GM19025 (cell line): ENCODE measurements at regions not wholly inside any gene's neighbourhood (a gene's known extent, or its start where the extent isn't known, plus 50 kb on each side); places are given as distances from the start of the nearest gene placed in this dataset.

Experiments used
- ATAC-seq: cut with Tn5 transposase; IDR thresholded peaks from one replicate; pipeline ENCODE4 v1.9.1; 2021; ENCODE audit warnings: mild to moderate bottlenecking, low read depth, moderate library complexity; ENCODE audit not compliant: unreplicated experiment

DNA sequence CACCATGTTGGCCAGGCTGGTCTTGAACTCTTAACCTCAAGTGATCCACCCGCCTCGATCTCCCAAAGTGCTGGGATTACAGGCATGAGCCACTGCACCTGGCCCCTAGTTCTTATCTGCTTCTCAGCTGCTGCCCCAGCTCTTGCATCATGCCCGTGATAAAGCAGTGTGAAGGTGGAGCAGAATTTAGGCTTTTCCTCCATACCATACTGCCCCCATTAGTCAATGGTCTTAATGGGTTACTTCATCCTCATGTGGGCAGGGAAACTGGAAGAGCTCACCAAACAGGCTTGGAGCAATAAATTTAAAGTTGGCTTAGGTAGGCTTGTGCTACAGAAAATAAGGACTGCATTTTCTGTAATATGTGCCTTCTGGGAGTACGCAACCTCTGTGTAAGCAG lies 636.9 kb upstream of the BOD1L1 start:
- no peak for ATAC-seq

DNA sequence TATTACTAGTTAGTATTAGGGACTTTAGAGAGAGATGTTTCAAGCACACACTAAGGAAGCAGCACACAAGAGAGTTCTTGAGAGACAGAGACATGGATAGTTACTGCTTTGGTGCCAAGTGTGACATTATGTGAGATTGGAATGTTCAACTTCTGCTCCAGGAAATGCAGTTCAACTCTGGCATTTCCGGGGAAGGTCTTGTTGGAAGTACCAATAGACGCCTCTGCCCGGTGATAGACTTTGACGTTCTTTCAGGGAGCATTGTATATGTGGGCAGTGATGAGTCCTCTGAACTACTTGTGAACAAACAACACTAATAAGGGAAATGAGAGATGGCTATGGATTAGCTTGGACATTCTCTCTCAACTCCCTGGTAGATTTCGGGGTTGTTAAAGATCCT lies 638.1 kb upstream of the BOD1L1 start:
- no peak for ATAC-seq

DNA sequence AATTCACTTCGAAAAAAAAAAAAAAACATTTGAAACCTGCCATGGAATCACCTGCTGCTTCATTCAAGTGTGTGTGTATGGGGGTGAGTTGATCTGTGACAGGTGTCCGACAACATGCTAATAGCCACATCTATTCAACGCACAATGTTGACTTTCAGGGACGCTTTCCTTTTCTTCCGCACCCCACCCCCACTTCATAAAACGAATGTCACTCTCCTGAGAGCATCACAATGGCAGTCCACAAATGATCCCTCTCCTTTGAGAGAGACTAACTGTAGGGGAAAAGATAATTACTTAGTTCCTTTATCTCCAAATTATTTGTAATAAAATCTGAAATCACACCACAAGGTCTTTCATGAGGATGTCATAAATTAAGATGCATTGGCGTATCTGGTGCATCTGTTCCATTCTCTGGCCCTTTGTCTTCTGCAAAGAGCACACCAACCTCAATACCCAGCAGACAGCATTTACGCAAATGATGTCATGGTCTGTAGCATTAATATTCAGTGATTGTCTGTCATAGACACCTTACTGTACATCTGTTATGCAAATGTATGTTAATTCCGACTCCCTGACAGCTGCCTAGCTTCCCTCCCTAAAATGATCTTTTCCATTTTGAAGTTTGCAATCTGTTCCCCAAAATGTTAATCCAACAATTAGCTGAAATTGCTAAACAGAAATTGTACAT lies 640.0 kb upstream of the BOD1L1 start:
- no peak for ATAC-seq

DNA sequence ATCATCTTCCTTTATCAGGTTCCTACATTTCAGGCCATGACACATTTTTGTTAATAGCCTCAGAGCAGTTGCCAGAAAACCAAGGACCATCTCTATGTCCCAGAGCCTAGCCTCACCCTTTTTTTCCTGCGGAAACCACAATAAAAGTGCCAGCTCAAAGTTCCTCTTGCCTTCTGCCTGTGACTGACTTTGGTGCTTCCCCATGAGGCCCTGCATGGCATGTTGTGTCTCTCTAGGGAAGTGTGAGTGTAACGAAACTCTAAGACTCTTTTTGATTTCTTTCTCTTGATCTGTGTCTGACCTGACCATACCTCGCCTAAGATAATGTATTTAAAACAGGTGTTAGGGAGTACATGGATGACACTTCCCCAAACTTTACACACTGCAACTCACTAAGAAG lies 642.3 kb upstream of the BOD1L1 start:
- no peak for ATAC-seq

DNA sequence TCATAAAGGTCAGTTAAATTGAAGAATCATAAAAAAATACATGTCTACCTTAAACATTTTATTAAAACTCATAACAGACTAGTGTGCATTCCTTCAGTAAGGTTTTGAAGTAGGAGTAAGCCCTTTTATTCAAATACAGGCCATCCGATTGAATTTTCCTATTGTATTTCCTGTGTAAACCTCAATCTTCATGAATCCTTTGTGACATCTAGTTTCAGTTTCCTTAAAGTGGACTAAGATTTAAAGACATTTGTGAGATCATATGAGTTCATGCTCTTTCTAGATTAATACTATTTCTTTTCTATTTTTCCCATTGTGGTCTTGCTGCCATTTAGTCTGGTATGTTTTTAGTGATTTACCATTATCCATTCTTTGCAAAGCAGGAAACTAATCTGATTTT lies 644.7 kb upstream of the BOD1L1 start:
- no peak for ATAC-seq

DNA sequence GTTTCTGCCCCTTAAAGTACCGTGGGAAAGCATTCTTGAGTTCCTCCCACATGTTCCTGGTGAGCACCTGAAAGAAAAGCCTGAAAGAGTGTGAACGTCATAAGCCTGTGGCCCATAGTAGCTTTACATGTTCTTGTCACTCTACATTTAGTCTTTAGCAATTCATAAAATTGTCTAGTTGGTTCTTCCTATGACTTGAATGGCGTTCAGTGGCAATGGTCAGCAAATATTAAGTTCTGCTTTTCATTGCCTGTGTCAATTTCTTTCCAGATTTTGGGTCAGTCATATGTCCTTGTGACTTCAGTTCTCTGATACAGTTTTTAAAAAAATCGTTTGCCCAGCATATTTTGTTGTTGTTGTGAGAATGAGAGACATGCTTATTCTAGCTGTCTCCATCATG lies 650.0 kb upstream of the BOD1L1 start:
- no peak for ATAC-seq

DNA sequence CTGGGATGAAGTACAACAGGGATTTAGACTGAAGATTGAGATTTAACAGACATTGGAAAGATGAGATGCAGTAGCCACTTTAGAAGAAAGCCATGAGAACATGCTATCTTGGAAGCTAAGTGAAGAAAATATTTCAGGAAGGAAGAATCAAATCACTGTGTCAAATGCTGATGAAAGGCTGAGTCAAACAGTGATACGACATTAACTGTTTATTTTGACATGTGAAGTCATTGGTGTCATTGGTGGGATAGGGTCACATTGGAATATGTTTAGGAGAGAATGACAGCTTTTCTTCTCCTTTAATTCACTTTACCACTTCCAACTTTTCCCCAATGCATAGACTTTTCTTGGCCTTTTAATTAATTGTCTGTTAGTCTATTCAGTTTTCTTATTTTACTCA lies 653.0 kb upstream of the BOD1L1 start:
- no peak for ATAC-seq

DNA sequence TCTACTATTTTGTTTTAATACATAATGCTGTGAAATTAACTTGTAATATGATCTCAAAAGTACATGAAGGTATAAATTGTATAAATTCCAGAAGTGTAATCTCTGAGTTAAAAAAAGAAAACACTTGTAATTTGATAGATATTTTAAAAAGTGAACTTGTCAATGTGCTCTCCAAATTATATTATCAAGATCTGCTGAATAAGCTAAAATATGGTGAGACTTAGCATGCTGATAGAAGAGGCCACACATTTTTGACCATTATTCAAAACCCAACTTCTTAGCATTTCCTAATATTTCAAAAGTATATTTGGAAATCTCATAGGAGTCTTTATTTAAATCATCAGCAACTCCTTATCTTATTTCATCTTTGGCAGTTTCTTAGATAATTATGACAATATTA lies 657.1 kb upstream of the BOD1L1 start:
- ATAC-seq: no peak

DNA sequence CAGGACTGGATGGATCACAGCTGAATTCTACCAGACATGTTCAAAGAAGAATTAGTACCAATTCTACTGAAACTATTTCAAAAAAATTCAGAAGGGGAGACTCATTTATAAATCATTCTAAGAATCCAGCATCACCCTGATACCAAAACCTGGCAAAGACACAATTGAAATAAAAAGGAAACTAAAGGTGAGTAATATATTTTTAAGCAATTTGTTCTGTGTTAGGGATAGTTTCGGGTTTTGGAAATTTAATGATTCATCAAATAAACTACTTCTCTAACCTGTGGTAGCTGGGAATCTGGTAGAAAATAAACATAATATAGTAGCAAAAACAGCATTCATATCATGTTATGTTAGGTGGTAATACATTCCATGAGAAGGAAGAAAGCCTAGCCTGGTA lies 662.2 kb upstream of the BOD1L1 start:
- ATAC-seq: no peak

DNA sequence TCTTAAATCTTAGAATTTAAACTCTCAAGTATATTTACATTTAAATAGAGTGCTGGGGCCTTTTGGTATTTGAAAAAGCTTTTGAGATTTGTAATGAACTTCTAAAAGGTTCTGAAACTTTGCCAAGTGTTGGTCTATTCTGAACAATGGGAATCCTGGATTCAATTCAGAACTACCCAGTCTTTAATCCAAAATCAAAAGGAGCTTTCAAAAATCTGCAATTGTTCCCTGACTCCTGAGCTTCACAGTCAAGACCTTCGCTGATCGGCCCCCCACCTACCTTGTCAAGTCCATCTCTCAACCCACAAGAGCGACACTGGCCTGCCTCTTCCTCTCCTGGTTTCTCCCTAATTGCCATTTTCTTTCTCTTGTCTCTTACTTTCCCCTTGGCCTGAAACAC lies 666.1 kb upstream of the BOD1L1 start:
- ATAC-seq: no peak

DNA sequence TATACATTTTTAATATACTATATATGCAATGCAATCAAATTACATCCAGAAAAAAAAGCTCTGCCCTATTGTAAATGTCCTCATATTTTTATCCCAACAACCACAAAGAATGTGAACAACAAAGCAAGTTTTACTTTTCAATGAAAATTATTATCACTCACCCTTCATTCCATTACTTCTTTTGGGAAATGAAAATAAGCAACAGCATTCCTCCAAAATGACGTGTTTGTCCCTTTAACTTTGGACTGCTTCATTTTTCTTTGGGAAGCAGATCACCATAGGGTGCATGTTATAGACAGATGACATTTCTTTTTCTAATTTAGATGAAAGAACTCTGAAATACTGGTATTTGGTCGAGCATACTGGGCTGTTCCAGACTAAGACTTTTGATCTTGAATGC lies 667.1 kb upstream of the BOD1L1 start:
- no peak for ATAC-seq

DNA sequence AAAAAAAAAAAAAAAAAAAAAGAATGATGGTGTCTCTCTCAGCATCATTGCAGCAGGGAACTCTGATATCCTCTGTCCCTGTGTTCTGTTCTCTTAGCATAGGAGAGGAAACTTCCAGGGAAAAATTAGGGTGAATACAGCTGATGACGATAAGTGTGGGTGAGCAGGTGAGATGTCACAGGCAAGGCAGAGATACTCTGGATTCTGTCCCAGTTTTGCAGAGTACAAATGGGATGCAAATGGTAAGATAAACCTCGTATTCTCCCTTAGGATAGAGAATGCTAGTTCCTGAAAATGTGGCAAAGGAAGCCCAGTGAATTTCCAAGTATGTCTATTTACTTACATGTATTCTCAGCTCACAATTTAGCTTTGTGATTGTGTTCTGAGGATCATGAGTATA lies 671.6 kb upstream of the BOD1L1 start:
- no peak for ATAC-seq

DNA sequence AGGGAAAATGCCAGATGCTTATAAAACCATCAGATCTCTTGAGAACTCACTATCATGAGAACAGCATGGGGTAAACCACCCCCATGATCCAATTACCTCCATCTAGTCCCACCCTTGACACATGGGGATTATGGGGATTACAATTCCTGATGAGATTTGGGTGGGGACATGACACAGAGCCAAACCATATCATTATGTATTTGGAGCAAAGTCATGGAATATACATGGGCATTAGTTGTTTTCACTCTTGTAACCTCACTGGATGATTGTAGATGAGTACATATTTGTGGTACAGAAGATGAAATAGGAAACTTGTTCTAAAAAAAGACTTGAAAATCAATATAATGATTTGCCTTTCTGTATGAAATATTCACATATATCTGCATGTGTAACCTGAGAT lies 674.5 kb upstream of the BOD1L1 start:
- no peak for ATAC-seq

DNA sequence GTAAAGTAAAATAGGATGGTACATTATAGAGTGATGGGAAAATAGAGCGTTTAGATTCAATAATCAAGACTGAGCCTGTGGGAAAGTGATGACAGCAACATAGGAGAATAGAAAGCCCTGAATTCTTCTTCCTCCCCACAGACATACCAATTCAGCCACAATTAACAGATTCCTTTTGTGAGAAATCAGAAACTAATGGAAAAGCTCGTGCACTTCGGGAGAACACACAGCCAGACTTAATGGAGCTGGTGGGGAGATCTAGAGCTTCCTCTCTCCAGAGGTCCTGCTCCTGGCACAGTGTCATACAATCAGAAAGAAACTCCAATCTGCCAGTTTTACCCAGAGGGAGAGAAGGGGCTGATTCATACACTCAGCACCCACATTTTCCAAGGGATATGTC lies 676.3 kb upstream of the BOD1L1 start:
- ATAC-seq: no peak

DNA sequence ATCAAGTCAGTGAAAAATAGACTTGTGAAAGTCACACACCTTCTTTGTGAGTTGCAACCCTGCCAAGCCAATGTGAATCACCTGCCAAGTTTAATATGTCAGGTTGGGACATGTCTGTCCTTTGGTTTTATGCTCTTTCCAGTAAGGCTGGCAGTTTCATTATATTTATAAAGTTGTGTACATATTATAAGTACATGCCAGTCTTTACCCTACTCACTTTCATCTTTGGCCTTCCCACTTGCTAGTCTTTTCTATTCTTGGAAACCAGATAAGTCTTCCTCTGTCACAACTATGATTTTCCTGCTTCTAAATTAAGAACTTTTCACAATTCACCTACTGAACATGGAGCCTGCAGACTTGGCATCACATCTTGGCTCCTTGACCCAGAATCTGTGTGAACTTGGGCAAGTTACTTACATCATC lies 680.7 kb upstream of the BOD1L1 start:
- ATAC-seq: no peak

DNA sequence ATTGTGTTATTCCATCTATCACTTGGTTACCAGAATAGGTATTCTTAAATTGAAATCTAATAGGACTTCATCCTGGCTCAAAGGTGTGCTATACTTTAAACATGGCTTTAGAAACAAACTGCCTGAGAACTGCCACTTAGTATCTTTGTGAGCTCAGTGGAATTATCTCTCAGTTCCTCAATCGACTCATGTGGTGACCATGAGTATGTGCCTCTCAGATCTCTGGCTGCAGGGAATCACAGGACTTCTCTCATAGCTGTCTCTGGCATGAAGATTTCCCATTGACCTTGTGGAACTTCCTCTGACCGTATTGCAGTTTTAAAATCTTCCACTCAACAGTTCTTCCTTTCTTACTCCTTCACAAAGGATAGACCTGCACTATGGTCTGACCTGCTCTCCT lies 681.9 kb upstream of the BOD1L1 start:
- ATAC-seq: no peak

DNA sequence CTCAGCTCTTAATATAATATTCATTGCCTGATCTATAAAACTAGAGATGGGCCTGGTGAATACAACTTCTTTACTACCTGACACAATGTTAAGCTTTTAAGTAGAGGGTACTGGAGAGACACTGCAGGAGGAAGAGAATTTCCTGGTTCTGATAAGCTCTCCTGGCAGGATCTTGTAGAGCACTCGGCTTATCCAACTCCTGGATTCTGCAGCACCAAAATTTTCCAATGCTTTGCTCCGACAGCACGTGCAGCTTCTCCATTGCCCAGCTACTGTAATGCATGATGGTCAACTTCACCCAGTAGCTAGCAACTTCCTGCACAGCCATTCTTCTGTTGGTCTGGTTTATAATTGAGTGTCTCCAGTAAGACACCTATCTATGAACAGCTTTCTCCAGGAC lies 686.2 kb upstream of the BOD1L1 start:
- no peak for ATAC-seq

DNA sequence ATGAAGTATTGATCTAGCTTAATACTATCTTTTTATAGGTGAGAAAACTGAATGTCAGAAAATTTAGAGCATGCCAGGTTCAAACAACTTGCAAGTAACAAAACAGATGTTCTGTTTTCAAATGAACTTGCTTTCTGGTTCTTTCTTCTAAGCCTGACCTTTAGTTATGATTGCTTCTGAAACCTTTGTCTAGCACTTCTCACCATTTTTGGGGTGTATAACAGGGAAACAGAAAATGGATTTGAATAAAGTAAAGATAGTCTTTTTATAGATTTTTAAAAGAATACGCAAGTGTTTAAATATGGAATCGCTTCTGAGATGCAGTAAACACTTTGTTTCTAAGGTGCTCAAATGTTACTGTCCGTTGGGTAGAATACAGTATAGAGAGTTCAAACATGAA lies 687.2 kb upstream of the CPEB2 start:
- ATAC-seq: no peak

DNA sequence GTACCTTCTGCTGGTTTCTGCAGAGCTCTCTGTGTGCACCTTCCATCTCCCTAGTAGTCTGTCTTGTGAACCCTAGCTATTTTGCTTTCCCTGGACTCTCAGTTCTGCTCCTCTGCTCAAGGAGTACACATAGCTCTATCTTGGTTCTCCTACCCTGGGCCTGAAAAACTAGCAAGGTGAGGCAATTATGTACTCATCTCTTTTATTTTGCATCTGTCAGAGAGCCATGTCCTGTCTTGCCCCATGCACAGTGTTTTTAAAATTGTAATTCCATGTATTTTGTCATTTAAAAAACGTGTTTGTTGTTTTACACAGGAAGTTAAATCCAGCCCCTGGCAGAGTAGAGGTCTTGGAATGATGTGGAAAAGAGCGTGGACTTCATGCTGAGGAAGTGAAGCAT lies 684.9 kb upstream of the CPEB2 start:
- no peak for ATAC-seq

DNA sequence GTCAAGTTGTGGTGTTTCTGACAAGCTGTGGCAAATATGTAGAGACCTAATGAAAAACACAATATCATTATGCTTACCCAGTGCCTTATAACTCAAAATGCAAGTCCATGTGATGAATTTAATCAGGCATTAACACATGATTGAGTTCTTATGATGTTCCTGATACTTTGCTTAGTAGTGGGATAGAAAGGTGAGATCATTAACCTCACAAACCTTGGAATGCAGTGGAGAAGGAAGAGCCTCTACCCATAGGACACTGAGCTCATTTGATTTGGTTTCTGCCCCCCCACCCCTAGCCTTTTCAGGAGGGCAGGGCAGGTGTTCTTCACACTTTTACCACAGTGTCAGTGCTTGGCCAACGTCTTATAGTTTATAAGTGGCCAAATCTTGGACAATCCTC lies 683.6 kb upstream of the CPEB2 start:
- ATAC-seq: no peak

DNA sequence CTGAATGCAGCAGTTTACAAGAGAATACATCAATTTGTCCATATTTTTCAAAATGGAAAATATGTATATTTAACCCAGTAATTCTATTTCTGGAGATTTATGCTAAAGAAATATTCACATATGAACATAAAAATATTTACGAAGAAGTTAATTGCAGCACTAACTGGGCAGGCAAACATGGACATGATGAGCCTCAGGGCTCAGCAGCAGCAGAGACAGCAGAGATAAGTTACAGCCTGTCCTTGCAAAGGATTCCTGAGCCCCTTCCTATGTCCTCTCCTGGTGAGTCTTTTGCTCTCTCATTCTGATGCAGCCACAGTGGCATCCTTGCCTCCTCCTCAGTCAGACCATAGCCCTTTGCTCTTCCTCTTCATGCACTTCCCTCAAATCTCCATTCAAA lies 680.6 kb upstream of the CPEB2 start:
- ATAC-seq: no peak

DNA sequence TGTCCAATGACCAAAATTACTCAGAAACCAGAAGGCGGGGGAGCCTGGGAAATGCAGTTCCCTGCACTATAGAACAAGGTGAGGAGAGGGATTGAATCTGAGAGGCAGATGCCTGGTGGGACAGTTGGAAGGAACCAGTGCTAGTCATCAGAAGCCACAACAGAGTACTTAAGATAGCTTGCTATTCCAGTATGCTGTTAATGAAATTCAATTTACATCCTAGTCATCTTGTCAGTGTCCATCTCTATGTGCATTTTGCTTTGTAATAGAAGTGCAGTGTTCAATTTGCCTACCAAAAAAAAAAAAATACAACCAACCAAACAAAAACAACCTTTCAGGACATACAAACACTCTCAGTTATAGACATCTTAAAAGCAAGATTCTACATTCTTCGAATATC lies 679.1 kb upstream of the CPEB2 start:
- ATAC-seq: no peak

DNA sequence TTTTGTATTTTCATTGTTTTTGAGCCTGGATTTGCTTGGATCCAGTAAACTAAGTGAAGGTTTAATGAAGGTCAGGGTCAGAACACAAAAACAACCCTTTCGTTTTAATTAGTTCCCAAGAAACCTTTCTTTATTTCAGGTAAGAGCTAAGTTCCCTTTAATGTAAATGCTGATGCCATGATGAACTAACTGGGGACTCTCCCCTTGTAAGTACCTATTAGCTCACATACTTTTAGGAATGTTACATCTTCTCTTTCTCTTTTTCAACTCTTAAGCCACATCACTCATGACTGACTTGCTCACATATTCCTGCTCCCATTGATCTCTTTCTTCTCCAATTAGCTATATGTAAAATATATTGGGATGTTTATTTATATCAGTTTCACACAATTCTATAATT lies 673.1 kb upstream of the CPEB2 start:
- ATAC-seq: no peak
